DMS53 (cell line): ENCODE measurements at regions not wholly inside any gene's neighbourhood (a gene's known extent, or its start where the extent isn't known, plus 50 kb on each side); places are given as distances from the start of the nearest gene placed in this dataset.

Experiments
- DNase-seq: peaks from one replicate; lab custom pipeline; 2025; lab: John Stamatoyannopoulos, UW

DNA sequence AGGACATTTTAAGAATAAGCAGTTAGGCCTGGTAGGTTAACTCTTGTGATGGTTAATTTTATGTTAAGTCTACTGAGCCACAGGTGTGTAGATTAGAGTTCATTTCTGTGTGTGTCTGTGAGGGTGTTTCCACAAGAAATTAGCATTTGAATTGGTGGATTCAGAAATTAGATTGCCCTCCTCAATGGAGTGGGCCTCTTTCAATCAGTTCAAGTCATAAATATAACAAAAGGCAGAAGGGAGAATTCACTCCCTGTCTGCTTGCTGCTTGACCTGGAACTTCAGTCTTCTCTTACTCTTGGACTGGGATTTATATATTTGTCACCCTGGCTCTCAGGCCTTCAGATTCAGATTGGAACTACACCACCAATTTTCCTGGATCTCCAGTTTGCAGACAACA, 55.3 kb upstream of the POM121L12 start:
- no peak for DNase-seq

DNA sequence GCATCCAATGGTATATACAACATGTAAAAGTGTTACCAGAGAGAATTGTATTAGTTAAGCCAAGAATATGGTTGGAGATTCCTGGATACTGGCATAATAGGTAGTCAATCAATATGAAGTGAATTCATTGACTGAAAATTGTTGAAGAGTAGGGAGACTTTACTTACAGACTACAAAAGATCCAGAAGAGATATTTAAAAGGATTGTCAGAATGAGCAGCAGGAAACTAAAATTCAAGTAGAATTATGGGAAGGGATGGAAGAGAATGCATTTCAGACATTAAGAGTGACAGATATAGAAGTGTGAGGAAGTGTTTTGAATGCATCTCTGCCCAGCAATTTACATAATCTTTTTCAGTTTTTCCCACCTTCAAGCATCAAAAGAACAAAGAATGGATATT, 62.3 kb upstream of the POM121L12 start:
- DNase-seq = no peak

DNA sequence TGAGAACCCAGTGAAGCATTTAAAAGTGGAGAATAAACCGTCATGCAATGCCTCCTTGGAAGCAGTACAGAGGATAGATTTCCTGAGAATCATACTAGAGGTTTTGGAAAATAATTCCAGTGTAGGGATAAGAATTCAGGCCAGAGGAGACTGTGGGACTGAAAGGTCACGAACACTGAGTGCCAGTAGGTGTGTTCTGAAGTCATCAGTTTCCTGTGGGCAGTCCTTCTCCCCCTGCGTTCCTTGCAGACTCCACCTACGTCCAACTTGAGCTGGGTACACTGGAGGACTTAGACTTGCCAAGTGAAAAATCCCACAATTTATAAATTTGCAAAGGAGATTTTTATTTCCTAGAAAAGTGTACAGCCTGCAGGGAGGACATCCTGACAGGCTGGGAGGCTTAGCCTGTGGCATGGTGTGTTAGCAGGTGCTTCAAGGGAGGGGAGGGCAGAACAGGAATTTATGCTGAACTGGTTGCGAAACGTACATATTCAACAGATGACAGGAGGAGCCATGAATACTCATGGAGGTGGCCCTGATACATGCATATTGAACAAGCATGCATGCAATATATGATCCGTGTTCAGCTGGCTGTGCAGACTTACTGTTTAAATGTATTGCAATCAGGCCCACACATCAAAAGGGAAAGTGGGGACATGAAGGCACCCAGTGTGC, 72.9 kb upstream of the POM121L12 start:
- no peak for DNase-seq

DNA sequence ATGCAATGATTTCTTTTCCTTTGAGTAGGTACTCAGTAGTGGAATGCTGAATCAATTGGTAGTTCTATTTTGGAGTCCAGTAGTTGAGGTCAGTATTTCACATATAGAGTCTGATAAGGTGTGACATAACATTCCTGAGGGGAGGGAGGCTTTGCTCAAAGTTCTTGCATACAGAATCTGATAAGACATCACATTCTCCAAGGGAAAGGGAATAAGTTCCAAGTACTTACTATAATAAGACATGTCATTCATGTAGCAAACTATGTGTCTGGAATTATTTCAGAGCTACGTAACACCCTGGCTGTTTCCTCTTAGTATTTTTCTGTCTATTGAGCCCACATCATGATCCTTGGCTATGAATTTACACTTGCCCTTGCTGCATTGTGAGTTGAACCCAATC, 74.3 kb upstream of the POM121L12 start:
- no peak for DNase-seq

DNA sequence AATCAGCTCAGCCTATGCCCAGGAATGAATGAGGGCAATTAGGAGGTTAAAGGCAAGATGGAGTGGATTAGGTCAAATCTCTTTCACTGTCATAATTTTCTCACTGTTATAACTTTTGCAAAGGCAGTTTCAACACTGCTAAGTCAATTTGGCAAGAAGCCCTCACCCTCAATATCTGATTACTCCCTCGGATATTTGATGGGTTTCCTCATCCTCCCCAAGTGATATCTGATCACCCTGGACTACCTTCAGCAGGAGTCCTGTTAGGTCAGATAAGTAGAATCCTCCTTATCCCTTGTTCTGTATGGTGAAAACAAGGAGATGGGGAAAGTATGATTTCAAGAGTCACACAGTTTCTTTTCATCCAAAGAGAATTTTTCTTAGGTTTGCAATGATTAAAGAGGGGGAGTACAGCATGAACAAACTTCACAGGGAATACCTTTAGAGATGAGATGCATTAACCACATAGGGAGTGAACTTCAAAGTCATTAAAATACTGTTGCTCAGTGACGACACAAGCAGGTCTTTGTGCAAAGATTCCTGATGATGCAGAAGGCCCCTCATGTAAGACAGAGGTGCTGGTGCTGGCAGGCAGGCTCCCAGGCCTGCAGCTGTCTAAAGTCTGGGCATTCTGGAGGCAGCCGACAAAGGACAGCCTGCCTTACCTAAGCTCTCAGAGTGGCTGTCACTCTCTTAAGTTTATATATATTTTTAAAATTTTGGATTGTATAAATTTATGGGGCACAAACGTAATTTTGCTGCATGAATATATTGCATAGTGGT, 75.4 kb upstream of the POM121L12 start:
- DNase-seq = no peak

DNA sequence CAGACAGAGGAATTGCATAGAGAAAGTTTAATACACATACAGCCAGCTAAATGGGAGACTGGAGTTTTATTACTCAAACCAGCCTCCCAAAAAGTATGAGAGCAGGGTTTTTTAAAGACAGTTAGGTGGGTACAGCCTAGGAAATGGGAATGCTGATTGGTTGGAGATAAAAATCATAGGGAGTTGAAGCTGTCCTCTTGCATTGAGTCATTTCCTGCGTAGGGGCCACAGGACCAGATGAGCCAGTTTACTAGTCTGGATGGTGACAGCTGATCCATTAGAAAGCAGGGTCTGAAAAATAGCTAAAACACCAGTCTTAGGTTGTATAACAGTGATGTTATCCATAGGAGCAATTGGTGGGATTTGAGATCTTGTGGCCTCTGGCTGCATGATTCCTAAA, 76.1 kb upstream of the POM121L12 start:
- peak; percentile 33 for DNase-seq

DNA sequence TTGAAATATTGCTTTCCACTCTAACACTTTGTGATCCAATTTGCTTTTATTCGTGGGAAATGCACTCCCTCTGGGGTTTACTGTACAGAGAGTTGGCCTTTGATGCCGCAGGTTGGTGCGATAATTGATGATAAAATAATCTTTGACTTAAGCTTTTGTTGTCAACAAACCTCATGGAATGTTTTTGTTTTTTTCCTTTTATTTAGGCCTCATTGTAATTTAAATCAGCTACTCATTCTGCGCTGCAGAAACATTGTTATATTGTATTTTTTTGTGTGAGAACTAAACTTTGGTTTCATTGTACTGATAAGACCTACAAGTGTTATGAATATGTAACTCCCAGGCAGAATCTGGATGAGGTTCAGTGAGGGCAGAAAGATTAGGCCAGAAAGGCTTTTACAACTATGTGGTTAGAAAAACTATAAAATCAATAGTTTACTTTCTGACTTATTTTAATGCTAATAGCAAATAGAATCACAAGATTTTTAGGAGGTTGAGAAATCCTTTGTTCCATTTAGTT, 76.8 kb upstream of the POM121L12 start:
- DNase-seq = no peak

DNA sequence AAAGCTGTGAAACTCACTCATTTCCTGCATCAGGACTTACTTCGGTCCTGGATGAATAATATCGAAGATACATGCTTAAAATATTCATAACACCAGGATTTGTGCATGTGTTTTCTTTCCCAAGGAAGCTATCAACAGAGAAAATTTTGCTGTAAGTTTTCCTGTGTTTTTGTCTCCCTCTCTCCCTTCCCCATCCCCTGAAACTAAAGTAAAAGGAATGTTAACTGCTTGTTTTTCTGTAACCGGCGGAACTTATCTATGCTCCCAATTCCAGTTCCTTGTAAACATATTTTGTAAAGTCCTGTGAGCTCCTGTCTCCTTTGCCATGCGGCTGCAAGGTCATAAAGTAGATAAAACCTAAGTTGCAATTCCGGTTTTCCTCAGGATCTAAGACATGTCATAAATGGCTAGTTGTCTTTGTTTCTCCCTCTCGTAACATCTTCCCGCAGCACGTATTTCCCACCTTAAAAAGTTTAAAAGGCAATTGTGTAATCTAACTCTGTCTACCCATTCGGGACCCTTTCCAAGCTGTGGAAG, 79.0 kb upstream of the POM121L12 start:
- no peak for DNase-seq

DNA sequence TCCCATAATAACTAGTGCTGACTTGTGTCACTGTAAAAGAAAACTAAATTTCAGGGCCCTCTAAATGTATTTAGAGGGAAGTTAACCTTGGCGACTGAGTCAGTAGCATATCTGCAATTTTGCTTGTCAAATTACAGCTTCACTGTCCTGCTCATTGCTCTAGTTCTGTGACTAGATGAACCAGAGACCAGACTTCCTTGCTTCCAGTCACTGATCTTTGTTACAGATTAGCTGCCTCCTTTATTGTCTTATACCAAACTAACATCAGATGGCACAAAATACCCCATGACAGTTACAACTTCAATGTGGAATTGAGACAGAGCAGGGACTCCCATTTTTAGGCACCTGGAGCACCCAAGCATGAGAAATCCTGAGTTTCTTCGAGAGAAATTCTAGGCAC, 79.9 kb upstream of the POM121L12 start:
- no peak for DNase-seq

DNA sequence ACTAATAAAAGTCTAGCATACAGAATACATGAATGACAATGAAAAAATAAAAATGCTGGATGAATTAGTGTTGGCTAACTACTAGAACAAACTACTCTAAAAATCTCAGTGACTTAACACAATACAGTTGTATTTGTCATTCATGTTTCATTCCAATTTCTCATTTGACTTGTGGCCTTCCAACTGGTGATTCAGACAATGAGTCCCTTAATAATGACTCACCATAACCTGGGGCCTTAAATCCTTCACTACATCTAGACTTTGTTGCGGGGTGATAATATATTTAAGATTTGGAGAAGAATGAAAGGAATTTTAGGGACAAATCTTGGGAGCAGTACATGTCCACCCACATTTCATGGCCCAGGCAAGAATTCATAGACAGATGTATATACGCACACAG, 90.5 kb upstream of the POM121L12 start:
- no peak for DNase-seq

DNA sequence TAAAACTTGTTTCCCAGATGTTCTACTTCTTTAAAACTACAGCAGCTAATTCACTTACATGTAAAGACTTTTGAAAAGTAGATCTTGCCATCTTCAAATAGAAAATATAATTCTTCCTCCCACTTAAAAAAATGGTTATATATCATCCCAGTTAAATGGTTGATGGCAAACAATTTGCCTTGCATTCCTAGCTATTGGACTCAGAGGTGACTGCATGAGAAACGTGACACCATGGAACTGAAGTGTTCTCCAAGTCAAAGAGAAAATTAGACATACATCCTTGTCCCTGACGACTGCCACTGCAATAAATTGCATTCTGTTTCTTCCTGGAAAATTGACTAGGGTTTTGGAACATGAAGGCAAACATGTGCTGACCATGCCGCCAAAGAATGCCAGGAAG, 95.0 kb upstream of the POM121L12 start:
- DNase-seq = peak; percentile 6

DNA sequence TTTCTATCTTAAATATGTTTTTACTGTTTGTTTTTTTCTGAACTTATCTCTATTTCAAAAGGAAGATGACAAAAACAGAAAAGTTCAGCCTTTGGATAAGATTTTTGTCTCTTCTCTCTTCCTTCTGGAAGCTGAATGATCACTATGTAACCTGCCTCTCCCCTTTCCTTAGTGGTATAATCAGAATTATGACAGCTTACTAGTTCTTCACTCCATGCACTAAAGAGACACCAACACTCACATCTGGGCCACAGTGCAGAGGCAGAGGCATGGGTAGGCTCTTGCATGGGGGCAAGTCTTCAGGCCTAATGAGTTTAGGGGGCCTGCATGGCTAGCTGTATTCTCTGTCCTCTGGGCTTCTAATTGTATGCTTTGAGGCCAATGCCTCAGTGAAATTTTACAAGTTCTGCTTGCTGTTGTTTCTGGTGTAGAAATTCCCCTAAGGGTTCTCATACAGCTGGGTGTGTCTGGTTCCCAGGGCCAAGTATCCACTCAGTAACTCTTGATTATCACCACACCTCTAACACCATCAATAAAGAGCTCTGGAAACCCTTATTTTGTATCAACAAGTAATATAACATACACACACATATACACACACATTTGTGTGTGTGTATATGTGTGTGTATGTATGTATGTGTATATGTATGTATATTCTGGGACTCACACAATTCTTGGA, 96.8 kb upstream of the POM121L12 start:
- DNase-seq = no peak

DNA sequence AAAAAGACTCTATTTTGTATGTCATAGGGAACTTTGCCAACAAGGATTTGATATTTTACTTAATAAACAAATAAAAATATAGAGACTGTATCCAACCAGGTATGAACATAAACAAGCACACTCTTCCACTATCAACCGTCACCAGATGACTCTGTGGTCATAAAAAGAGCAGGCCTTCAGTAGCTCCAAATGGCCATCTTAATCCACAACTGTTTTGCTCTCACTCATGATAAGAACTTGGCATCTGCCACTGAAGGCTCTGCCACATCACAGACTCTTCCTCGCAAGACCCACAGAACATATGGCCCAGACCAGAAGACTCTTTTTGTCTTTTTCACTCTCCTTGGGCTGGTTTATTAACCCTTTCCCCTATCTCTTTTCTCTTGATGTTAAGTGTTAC, 98.7 kb upstream of the POM121L12 start:
- no peak for DNase-seq

DNA sequence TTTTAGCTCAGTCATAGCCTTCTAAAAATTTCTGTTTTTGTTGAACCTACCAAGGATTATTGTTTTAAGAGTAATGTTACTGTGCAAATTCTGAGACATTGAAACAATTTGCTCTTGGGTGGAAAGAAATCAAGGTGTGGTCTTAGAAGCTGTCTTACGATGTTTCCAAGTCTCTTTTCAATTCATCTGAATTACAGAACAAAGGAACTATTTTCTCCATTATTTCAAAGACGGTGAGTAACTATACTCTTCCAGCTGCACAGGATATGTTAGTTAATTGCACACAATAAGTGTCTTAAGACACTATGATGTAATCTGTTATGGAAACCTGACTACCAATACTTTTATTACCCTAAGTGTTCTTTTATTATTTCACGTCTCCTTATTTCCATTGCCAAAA, 106.8 kb upstream of the POM121L12 start:
- DNase-seq = no peak

DNA sequence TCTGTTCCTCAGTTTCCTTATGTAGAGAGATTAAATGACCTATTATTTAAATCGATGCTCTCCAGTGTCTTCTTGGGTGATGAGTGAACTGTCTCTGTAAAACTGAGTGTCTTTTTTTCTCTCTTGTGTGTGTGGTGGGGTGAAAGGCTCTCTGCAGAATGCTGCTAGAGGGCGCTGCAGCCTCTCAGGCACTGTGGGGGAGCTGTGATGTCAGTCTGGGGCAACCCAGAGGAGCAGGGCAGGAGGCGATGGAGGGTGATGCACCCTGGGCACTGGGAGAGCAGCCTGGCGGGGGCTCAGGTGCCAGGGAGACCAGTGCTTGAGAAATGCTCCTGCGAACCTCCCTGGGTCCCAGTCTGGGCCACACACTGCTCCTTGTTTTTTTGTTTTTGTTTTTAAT, 110.1 kb upstream of the POM121L12 start:
- DNase-seq = peak; percentile 29

DNA sequence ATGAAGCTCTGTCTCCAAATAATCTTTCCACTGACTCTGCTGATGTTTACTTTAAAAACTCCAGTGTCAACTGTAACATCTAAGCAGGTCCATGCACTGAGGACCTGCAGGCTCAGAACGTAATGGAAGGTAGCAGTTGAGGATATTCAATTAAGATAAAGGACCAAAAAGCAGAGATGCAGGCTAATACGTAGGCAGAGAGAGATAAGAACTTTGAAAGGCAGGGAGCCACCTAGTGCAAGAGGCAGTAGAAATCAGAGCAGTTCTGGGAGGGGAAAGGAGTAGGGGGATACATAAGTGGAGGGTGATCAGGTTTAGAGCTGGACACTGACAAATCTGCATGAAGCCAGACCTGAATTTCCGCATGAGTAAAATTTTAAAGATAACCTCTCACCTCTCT, 114.5 kb upstream of the POM121L12 start:
- no peak for DNase-seq

DNA sequence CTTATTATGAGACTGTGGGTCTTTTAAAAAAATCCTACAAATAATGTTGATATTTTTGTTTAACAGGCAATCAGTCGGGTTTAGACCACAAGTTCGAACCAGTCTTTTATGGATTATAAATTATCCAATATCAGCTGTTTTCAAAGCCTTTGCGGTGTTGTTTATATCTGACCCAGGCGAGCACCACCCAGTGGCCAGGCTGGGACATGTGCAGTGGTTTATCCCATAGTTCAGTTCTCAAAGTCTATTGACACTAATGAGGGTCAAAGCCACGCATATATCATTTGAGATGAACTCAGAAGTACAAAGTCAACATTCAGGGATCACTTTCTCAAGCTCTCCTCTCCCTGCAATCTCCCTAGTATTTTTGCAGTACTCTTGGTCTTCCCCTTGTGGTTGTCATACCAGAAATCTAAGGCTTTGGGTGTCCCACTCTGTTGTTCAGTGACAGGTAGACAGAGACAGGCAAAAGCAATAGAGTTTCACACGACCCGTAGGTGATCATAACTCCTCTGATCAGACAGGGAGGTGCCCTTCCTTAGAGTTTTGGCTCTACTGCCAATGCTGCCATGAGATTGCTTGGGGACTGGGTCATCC, 117.4 kb upstream of the POM121L12 start:
- DNase-seq = peak; percentile 64

DNA sequence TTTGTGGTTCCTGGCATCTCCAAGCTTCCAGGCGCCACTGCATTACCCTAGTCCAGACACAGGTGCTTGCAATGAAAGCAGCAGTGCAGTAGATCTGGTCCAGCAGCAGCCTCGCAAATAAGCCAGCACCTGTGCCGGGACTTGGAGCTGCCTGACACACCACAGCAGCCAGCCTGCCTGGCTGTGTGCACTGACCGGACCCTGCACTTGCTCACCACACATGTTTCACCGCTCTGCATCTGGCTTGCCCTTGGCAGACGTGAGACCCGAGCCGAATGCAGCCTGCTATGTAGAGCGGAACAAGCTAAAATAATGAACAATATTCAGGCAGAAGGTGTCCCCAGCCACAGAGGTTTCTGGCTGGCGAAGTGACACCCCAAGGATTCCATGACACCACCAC, 123.6 kb upstream of the POM121L12 start:
- no peak for DNase-seq

DNA sequence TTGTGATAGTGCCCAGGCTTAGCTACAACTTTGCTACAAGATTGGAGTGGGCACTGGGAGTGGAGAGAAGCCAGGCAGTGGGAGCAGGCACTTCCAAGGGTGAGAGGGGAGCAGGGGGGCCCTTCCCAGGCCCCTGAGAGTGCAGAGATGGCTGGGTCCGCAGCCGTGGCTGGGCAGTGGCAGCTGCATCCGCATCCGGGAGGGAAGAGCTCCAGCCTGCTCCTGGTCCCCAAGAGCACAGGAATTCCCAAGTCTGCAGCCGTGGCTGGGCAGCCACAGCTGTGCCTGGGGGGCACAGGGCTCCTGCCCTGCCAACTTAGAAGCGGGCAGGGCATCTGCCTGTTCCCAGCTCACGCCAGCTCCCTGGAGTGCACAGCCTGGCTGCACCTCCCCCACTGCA, 124.1 kb upstream of the POM121L12 start:
- no peak for DNase-seq

DNA sequence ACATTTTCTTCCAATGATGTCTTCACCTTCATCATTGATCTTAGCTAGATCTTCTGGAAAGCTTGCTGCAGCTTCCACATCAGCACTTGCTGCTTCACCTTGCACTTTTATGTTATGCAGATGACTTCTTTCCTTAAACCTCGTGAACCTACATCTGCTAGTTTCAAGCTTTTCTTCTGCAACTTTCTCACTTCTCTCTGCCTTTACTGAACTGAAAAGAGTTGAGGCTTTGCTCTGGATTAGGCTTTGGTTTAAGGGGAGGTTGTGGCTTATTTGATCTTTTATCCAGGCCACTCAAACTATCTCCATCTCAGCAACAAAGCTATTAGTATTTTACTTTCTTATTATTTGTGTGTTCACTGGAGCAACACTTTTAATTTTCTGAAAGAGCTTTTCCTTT, 125.5 kb upstream of the POM121L12 start:
- no peak for DNase-seq

DNA sequence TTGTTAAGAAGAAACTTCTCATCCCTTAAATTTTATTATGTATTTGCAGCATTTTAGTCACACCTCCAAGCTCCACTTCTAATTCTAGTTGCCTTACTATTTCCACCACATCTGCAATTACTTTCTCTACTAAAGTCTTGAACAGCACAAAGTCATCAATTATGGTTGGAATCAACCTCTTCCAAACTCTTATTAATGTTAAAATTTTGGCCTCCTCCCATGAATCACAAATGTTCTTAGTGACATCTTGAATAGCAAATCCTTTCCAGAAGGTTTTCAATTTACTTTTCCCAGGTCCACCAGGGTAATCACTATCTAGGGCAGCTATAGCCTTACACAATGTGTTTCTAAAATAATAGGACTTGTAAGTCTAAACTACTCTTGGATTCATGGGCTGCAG, 126.3 kb upstream of the POM121L12 start:
- no peak for DNase-seq

DNA sequence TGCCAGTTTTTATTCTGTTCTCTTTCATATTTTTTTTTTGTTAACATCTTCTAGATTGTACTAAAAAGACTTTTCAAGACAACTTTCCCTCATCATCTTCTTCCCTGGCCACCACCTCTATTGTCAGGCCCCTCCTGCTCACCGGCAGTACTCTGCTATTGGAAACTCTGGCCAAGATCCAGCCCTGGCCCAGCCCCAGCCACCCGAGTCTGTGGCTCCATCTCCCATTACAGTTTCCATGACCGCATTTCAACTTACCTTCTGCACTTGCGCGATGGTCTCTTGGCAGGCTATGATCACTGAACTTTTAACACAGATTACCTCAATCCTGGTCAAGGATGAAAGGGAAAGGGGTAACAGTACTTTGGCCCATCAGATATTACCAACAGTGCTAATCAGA, 137.7 kb upstream of the POM121L12 start:
- DNase-seq = no peak
